Stomach (tissue), 8 donors: ENCODE measurements at regions not wholly inside any gene's neighbourhood (a gene's known extent, or its start where the extent isn't known, plus 50 kb on each side); places are given as distances from the start of the nearest gene placed in this dataset.
"Not testable (repeated sequence)": the region's sequence is repeated elsewhere in the genome, so short reads cannot be mapped to it uniquely, and the experiment has no call there.

Source experiments
- DNase-seq, 2 donors: peaks; one replicate each; pipeline versions ENCODE4 v3.0.0 to v3.0.0-alpha.2; 2013 to 2019
- H3K27ac ChIP-seq, 5 donors: fragments of 200-600 bp in 4 of 5; sonication (generic) in 4 of 5; one replicate each; pipeline ENCODE4 v1.5.1; 2013 to 2019; ENCODE audit warnings: mild to moderate bottlenecking in 1 of 5, moderate library complexity in 1 of 5
- H3K27me3 ChIP-seq, 3 donors: fragments of 200-600 bp; sonication (generic); one replicate each; pipeline ENCODE4 v1.5.1; 2017 to 2019; ENCODE audit warnings: mixed run types in 1 of 3
- H3K36me3 ChIP-seq, 4 donors: fragments of 200-600 bp; sonication (generic); 1 replicate in 3 of 4; 2 replicates in 1 of 4; pipeline ENCODE4 v1.5.1; 2016 to 2019
- H3K4me1 ChIP-seq, 4 donors: fragments of 200-600 bp; sonication (generic); one replicate each; pipeline ENCODE4 v1.5.1; 2016 to 2019
- H3K4me3 ChIP-seq, 4 donors: fragments of 200-600 bp; sonication (generic) in 3 of 4; one replicate each; pipeline ENCODE4 v1.5.1; 2016 to 2019; ENCODE audit warnings: mild to moderate bottlenecking in 1 of 4
- H3K9me3 ChIP-seq, 4 donors: fragments of 200-600 bp; sonication (generic); one replicate each; pipeline ENCODE4 v1.5.1; 2016 to 2019
- CTCF ChIP-seq, 7 experiments: fragments of 450-650 bp in 4 of 7; fragments of 200-600 bp in 3 of 7; sonication (generic) in 3 of 7; IDR thresholded peaks; one replicate each; pipeline ENCODE4 v1.5.1; 2016 to 2019; ENCODE audit warnings: antibody characterized with exemption in 7 of 7, control low read depth in 2 of 7, mild to moderate bottlenecking in 1 of 7
- EP300 ChIP-seq: sonication (generic); formaldehyde crosslinking; IDR thresholded peaks from one replicate; pipeline ENCODE4 v1.6.1; 2017; ENCODE audit warnings: antibody characterized with exemption
- POLR2A ChIP-seq, 4 donors: fragments of 450-650 bp; IDR thresholded peaks; one replicate each; pipeline ENCODE4 v1.6.1; 2016; ENCODE audit warnings: antibody characterized with exemption in 4 of 4, control low read depth in 2 of 4, mild to moderate bottlenecking in 1 of 4, moderate library complexity in 1 of 4
- POLR2AphosphoS5 ChIP-seq, 3 donors: sonication (generic); formaldehyde crosslinking; IDR thresholded peaks; one replicate each; pipeline ENCODE4 v1.6.1; 2016; ENCODE audit warnings: antibody characterized with exemption in 3 of 3
- WGBS, 5 donors: extraction: QIAGEN DNeasy Blood & Tissue Kit in 3 of 5; methylation state at CpG; one replicate each; pipeline versions ENCODE4 v1.1.5 to v1.1.7; 2013 to 2018; 5-methylcytosine and 5-hydroxymethylcytosine counted together
- intact Hi-C: fragments of 100-400 bp; cut with DNase I; formaldehyde crosslinking; loops from one replicate; pipeline ENCODE4 v1.15.1; 2023; ENCODE audit warnings: low total_unique reads
- donor health status: healthy with polysubstance abuse.
- donor health status: Bipolar disorder and iron deficiency.
- donor health status: healthy.

DNA sequence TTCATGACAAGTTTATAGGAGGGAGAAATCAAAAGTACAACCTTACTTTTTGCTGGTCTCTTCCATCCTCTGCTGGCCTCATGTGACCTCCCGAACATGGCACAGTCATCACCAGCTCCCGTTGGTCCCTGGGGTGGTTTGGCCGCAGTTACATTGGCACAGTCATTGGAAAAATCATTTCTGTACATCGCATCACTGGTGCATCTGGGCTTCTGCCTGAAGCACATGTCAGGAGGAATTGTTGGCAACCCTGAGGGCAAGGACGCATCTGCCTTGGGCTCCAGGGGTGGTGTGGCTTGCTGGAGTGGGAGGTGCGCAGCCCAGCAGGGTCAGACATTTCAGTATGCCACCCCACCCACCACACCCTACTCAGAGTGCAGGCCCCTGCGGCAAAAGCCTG, 162.9 kb upstream of the SLC24A3 start:
- intact Hi-C loops = no loop called here

DNA sequence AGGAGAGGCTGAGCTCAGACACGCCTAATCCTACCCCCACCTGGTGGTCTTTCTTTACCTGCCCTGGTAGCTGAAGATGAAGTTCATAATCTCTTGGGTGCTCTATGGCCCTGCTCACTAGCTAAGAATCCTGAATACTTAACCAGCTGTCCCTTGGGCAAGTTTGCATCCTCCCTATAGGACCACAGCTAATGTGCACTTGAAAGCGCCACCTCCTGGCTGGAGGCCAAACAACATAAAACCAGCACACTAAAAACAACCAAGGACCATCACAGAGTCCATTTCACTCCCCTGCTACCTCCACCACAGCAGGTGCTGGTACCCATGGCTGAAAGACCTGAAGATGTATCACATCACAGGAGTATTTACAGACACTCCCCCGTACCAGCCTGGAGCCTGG, 155.5 kb upstream of the SLC24A3 start:
- WGBS, 5 donors = 84 to 91% (median 87%) methylated on average over 3 of the region's 3 CpGs
- TF ChIP-seq EP300 (no peak), POLR2AphosphoS5 (IDR thresholded peaks at IDR 0.05) (no peak), CTCF (IDR thresholded peaks at IDR 0.05) (no peak), POLR2A (IDR thresholded peaks at IDR 0.05) (no peak)
- intact Hi-C loops = no loop called here

More for the DNA sequence above, 162.9 kb upstream of the SLC24A3 start:
- no peak overlapping the region for H3K4me3 ChIP-seq
- peak overlapping the region in 2 of 5 donors; percentile 66 to 71 for H3K27ac ChIP-seq
- WGBS, 5 donors = 81 to 90% (median 86%) methylated on average over 5 to 7 of the region's 7 CpGs
- peak in 1 of 2 donors; percentile 15 for DNase-seq
- H3K36me3 ChIP-seq = no peaks in the 10 kb centered on the region
- no peaks in the 10 kb centered on the region for H3K9me3 ChIP-seq
- H3K4me1 ChIP-seq = peaks cover 4 to 29% (median 25%) of the 10 kb centered on the region in 4 donors
- H3K27me3 ChIP-seq = no peaks in the 10 kb centered on the region
- TF ChIP-seq CTCF (IDR thresholded peaks at IDR 0.05) (no peak), POLR2AphosphoS5 (IDR thresholded peaks at IDR 0.05) (no peak), EP300 (no peak), POLR2A (IDR thresholded peaks at IDR 0.05) (no peak)

GRCh38 chr20:19064788-19065187, 147.7 kb upstream of the SLC24A3 start:
- H3K36me3 ChIP-seq, H3K27me3 ChIP-seq, H3K27ac ChIP-seq, DNase-seq, intact Hi-C loops, H3K4me3 ChIP-seq, H3K4me1 ChIP-seq: not testable (repeated sequence)
- H3K9me3 ChIP-seq = peaks cover 0 to 54% (median 36%) of the 10 kb centered on the region in 4 donors
- 87 to 98% (median 96%) methylated on average over 3 to 4 of the region's 4 CpGs for WGBS, 5 donors

More for the DNA sequence above, 155.5 kb upstream of the SLC24A3 start:
- Histone ChIP-seq H3K27ac (no peak overlapping the region), H3K27me3 (no peaks in the 10 kb centered on the region), H3K4me1 (no peaks in the 10 kb centered on the region), H3K9me3 (peaks cover 0 to 30% (median 20%) of the 10 kb centered on the region in 4 donors), H3K36me3 (no peaks in the 10 kb centered on the region), H3K4me3 (no peak overlapping the region)
- DNase-seq = no peak

DNA sequence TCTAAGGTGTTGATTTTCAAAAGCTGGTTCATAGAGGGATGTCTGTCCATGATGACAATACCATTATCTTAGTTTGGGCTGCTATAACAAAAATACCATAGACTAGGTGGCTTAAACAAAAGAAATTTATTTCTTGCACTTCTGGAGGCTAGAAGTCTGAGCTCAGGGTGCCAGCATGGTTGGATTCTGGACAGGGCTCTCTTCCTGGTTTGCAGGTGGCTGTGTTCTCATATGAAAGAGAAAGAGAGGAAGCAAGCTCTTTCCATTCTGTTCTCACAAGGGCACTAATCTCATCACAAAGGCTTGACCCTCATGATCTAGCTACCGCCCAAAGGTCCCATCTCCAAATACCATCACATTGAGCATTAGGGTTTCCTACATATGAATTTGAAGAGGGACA, 144.5 kb upstream of the SLC24A3 start:
- 34 to 97% (median 92%) methylated on average over 1 of the region's 1 CpG for WGBS, 5 donors
- no peak for TF ChIP-seq CTCF (IDR thresholded peaks at IDR 0.05)
- TF ChIP-seq POLR2A (IDR thresholded peaks at IDR 0.05) = no peak
- no peak for TF ChIP-seq POLR2AphosphoS5 (IDR thresholded peaks at IDR 0.05)
- TF ChIP-seq EP300 = no peak
- no peak for DNase-seq
- no peaks in the 10 kb centered on the region for H3K36me3 ChIP-seq
- no peaks in the 10 kb centered on the region for H3K4me1 ChIP-seq
- no peak overlapping the region for H3K4me3 ChIP-seq
- no peak overlapping the region for H3K27ac ChIP-seq
- intact Hi-C loops = no loop called here
- H3K27me3 ChIP-seq = no peaks in the 10 kb centered on the region
- peaks cover 0 to 31% (median 16%) of the 10 kb centered on the region in 4 donors for H3K9me3 ChIP-seq

DNA sequence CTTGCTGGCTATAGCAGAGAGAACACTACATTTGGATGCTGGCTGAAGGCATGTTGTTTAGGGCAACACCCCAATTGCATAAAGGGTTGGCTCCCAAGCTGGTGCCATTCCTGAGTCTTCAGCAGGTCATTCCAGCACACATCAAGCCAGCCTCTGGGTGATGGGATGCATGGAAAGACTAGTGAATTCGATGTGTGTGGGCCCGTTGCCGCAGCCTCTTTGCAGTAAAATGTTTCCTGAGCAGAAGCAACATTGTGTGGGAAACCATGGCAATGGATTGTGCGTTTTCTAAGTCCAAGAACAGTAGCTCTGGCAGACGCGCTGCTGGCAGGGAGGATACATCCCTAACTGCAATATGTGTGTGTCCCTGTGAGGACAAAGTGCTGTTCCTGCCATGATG, 142.4 kb upstream of the SLC24A3 start:
- H3K4me1 ChIP-seq = no peaks in the 10 kb centered on the region
- no peaks in the 10 kb centered on the region for H3K27me3 ChIP-seq
- H3K9me3 ChIP-seq = peaks cover 0 to 18% (median 8%) of the 10 kb centered on the region in 4 donors
- no peak overlapping the region for H3K27ac ChIP-seq
- TF ChIP-seq POLR2A (IDR thresholded peaks at IDR 0.05) (no peak), POLR2AphosphoS5 (IDR thresholded peaks at IDR 0.05) (no peak), CTCF (IDR thresholded peaks at IDR 0.05) (no peak), EP300 (no peak)
- no peak for DNase-seq
- intact Hi-C loops = no loop called here
- no peaks in the 10 kb centered on the region for H3K36me3 ChIP-seq
- whole genome bisulfite sequencing, 5 donors = 92 to 97% (median 94%) methylated on average over 6 of the region's 6 CpGs
- no peak overlapping the region for H3K4me3 ChIP-seq
